ENCODE measurements at regions not wholly inside any gene's neighbourhood (a gene's known extent, or its start where the extent isn't known, plus 50 kb on each side); places are given as distances from the start of the nearest gene placed in this dataset.

GRCh38 chr11:122404571-122404970 lies 251.0 kb upstream of the UBASH3B start (continued):
- TF ChIP-seq, protein P1, sequence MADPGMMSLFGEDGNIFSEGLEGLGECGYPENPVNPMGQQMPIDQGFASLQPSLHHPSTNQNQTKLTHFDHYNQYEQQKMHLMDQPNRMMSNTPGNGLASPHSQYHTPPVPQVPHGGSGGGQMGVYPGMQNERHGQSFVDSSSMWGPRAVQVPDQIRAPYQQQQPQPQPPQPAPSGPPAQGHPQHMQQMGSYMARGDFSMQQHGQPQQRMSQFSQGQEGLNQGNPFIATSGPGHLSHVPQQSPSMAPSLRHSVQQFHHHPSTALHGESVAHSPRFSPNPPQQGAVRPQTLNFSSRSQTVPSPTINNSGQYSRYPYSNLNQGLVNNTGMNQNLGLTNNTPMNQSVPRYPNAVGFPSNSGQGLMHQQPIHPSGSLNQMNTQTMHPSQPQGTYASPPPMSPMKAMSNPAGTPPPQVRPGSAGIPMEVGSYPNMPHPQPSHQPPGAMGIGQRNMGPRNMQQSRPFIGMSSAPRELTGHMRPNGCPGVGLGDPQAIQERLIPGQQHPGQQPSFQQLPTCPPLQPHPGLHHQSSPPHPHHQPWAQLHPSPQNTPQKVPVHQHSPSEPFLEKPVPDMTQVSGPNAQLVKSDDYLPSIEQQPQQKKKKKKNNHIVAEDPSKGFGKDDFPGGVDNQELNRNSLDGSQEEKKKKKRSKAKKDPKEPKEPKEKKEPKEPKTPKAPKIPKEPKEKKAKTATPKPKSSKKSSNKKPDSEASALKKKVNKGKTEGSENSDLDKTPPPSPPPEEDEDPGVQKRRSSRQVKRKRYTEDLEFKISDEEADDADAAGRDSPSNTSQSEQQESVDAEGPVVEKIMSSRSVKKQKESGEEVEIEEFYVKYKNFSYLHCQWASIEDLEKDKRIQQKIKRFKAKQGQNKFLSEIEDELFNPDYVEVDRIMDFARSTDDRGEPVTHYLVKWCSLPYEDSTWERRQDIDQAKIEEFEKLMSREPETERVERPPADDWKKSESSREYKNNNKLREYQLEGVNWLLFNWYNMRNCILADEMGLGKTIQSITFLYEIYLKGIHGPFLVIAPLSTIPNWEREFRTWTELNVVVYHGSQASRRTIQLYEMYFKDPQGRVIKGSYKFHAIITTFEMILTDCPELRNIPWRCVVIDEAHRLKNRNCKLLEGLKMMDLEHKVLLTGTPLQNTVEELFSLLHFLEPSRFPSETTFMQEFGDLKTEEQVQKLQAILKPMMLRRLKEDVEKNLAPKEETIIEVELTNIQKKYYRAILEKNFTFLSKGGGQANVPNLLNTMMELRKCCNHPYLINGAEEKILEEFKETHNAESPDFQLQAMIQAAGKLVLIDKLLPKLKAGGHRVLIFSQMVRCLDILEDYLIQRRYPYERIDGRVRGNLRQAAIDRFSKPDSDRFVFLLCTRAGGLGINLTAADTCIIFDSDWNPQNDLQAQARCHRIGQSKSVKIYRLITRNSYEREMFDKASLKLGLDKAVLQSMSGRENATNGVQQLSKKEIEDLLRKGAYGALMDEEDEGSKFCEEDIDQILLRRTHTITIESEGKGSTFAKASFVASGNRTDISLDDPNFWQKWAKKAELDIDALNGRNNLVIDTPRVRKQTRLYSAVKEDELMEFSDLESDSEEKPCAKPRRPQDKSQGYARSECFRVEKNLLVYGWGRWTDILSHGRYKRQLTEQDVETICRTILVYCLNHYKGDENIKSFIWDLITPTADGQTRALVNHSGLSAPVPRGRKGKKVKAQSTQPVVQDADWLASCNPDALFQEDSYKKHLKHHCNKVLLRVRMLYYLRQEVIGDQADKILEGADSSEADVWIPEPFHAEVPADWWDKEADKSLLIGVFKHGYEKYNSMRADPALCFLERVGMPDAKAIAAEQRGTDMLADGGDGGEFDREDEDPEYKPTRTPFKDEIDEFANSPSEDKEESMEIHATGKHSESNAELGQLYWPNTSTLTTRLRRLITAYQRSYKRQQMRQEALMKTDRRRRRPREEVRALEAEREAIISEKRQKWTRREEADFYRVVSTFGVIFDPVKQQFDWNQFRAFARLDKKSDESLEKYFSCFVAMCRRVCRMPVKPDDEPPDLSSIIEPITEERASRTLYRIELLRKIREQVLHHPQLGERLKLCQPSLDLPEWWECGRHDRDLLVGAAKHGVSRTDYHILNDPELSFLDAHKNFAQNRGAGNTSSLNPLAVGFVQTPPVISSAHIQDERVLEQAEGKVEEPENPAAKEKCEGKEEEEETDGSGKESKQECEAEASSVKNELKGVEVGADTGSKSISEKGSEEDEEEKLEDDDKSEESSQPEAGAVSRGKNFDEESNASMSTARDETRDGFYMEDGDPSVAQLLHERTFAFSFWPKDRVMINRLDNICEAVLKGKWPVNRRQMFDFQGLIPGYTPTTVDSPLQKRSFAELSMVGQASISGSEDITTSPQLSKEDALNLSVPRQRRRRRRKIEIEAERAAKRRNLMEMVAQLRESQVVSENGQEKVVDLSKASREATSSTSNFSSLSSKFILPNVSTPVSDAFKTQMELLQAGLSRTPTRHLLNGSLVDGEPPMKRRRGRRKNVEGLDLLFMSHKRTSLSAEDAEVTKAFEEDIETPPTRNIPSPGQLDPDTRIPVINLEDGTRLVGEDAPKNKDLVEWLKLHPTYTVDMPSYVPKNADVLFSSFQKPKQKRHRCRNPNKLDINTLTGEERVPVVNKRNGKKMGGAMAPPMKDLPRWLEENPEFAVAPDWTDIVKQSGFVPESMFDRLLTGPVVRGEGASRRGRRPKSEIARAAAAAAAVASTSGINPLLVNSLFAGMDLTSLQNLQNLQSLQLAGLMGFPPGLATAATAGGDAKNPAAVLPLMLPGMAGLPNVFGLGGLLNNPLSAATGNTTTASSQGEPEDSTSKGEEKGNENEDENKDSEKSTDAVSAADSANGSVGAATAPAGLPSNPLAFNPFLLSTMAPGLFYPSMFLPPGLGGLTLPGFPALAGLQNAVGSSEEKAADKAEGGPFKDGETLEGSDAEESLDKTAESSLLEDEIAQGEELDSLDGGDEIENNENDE (IDR thresholded peaks at IDR 0.05; ENCODE audit: insufficient replicate concordance, low read length) = no peak
- TF ChIP-seq SIN3A (conservative IDR thresholded peaks at IDR 0.05 in 1 of 2, IDR thresholded peaks at IDR 0.05 in 1 of 2; ENCODE audit: low read depth in 1 of 2, low read length in 2 of 2) = no peak
- no peak for TF ChIP-seq JUND (IDR thresholded peaks at IDR 0.05; ENCODE audit: low read length)

All from H1 (cell line).